HG02938 (cell line): ENCODE measurements at regions not wholly inside any gene's neighbourhood (a gene's known extent, or its start where the extent isn't known, plus 50 kb on each side); places are given as distances from the start of the nearest gene placed in this dataset.
"Not testable (repeated sequence)": the region's sequence is repeated elsewhere in the genome, so short reads cannot be mapped to it uniquely, and the experiment has no call there.

Experiments
- ATAC-seq: cut with Tn5 transposase; IDR thresholded peaks from one replicate; pipeline ENCODE4 v1.9.1; 2021; ENCODE audit warnings: mild to moderate bottlenecking, moderate library complexity; ENCODE audit not compliant: unreplicated experiment

DNA sequence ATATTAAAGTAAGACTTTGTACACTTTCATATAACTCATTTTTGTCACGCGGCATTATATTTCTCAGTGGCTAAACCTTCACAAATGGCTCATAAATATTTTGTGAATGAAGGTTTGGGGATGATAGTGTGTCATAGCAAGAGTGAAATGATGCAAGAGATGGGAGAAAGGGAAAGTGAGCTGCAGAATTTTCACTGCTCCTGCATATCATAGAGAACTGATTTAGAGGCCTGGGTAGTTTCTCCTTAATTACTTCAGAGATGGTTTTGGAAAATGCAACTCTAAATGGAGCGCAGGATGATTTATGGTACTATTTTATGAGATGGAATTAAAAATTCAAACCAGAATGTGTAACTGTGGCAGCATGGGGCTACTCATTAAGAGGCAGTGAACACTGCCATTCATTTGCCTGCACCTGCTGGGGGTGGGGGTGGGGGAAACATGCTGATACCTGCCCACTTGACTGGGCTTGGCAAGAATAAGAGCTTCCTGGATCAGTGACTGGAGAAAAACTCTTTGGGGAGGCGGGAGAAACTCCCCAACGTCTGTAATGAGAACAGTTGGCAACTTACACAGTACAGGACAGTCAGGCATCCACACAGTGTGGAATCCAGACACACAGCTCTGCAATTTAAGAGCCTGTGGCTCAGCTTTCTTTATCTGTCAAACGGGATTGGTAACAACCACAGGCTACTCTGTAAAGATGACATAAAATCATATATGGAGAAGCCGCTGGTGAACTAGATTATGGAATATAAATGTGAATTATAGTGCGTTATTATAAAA, 941.9 kb downstream of the SLC4A3 start:
- no peak for ATAC-seq

DNA sequence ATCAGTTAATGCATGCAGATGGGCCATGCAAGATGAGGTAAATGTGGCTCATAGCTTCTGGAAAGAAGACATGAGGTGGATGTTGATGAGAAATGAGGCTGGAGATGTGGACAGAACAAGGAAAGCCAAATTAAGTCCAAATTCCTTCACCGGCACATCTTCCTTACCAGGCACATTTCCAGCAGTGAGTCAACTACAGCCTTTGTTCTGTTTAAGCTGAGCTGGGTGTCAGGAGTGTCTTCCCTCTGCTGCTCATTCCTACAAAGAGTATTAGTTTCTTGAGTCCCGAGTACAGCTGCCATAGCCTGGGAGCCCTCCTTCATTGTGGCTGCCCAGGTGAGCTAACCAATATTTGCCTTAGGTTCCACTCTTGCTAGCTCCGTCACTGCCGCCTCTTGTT, 945.0 kb downstream of the SLC4A3 start:
- ATAC-seq: no peak

DNA sequence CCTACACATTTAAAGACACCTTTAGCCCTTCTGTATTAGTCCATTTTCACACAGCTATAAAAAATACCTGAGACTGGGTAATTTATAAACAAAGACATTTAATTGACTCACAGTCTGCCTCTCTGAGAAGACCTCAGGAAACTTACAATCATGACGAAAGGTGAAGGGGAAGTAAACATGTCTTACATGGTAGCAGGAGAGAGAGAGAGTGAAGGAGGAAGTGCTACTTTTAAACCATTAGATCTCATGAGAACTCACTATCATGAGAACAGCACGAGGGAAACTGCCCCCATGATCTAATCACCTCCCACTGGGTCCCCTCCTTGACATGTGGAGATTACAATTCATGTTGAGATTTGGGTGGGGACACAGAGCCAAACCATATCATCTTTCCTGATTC, 946.6 kb downstream of the SLC4A3 start:
- no peak for ATAC-seq

DNA sequence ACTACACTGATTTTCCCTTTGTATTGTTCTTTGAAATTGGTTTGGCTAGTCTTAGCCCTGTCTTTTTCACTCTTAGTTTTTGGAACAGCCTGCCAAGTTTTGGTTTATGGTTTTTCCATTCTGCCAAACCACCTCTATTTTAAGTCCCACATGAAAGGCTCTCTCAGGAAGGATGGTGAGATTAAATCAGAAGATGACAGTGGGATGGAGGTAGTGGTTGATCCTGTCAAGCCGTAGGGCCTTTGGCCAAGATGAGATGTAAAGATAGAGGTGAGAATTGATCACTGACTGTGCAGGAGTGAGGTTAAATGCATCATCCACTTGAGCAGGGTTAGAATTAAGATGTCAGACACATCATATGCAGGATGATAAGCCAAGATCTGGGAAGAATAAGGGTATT, 948.5 kb downstream of the SLC4A3 start:
- no peak for ATAC-seq

DNA sequence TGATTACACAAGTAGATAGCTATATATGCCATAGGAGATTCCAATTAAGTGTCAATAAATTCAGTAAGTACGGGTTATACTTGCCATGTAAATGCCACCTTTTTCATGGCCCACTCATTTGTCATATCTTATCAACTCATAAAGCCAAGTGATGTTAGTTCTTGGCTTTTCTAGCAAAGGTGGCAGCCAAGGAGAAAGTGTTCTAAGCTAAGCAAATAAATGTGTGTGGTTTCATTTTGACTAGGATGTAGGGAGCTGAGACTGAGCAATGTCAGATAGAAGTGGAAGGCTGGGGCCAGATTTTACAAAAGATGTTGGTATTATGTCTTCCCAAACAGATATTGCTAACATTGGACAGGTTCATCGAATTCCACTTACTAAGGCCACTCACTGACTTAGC, 952.0 kb downstream of the SLC4A3 start:
- ATAC-seq: no peak

DNA sequence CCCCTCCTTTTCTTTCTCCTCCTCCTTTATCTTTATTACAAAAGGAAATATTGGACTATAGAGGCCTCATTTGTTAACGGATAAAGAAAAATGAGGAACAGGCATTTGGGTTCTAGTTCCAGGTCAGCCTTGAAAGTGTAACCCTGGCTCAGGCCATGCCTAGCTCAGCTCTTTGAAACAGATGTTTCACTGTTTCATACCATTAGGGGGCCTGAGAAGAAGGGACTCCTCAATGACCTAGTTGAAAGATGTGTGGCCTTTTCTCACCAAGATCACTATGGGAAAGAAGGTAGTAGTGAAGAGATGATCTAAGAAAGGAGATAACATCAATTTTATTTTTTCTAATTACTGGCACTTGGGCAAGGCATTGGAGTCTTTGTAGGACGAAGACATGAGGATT, 952.7 kb downstream of the SLC4A3 start:
- no peak for ATAC-seq

DNA sequence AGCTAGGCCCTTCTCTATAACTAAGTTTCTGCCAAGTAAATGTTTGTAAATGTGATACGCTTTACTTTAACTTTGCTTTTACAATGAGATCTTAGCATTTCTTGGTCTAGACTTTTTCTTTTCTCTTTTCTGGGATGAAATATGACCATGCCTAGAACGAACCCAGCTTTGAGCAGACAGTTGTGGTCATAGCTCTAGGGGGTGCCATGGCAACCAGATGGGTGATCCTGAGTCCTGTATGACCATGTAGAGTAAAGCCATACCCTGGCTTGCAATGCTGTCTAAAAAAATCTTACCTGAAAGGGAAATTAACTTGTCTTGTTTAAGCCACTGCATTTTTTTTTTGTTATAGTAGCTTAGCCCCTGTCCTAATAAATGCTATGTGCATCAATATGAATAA, 956.3 kb downstream of the SLC4A3 start:
- ATAC-seq: no peak

DNA sequence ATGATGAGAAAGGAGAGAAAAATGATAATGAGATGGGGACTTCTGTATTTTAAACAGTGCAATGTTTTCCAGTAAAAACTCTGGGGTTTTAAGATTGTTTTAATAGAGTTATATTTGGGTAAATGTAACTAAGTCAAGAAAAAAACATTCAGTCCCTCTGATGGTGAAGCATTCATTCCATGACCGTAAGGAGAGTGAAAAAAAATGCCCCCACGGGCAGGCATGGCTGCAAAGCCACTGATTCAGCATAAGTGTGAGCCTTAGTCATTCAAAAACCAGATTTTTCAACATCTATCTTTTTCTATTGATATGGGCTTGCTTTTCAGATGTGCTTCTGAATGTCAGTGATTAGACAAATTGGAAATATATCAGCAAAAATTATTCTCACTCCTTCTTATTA, 957.8 kb downstream of the SLC4A3 start:
- ATAC-seq: no peak

DNA sequence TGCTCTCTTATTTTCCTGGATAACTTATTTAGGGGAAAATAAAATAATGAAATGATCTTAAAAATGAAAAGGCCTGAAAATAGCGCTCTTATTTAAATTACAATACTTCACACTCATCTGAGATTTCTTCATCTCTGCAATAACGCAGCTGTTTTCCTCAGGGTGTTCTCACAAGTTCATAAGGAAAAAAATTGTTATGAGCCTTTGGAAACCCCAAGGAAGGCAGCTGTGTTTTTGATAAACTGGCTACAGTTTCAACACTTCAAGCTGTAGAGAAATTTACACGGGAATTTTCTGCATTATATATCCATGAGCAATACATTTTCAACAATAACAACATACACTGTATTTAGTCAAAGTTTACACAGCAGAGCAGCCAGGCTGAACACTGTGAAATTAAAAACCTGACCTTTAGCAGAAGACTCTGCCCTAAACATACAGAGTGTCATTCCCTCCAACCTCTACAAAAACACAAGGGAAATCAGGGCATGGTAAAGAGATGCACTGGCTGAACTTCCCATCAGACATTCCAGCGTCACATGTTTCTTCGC, 959.6 kb downstream of the SLC4A3 start:
- no peak for ATAC-seq

DNA sequence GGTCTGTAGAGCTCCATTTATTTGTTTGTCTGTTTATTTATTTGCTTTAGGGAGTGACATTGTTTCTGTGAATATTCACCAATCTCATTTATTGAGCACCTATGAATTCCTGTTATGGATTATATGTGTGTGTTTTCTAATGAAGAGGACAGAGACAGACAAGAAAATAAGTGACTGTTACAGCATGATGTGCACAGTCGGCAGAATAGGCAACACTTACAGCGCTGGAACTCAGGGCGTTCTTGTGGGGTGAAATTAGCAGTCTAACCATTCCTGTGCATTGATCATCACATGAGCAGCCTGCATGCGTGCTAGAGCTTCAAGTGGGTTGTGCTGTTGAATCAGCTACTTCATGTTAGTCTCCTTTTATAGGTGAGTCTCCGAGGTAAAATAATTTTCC, 960.7 kb downstream of the SLC4A3 start:
- ATAC-seq: no peak

DNA sequence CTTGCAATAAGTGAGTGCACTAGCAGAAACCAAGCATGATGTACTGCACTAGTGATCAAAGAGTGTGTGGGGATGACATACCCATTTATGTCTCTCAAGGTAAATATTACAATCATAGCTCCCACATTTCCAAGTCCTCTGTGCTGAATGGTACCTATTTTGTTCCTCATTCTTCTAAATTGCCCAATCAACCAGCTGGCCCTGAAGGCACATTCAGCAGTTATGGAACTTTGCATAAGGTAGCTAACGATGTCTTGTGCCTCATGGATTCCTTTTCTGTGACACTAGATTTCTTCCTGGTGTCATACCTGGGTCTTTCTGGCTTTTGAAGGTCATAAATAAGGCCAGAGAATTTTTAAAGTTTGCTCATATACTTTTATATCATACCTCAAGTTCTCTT, 963.0 kb downstream of the SLC4A3 start:
- no peak for ATAC-seq

DNA sequence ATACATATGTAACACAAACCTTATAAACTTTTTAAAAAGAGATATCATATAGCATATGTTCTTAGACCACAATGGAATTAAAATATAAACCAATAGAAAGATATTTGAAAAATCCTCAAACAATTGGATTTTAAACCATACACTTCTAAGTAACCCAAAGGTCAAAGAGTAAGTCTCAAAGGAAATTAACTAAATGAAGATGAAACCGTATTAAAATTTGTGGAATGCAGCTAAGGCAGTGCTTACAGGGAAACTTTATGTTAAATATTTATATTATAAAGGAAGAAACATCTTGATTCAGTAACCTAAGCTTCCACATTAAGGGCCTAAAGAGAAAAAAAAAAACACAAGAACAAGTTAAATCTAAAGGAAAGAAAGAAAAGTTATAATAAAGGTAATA, 966.1 kb downstream of the SLC4A3 start:
- ATAC-seq: no peak

DNA sequence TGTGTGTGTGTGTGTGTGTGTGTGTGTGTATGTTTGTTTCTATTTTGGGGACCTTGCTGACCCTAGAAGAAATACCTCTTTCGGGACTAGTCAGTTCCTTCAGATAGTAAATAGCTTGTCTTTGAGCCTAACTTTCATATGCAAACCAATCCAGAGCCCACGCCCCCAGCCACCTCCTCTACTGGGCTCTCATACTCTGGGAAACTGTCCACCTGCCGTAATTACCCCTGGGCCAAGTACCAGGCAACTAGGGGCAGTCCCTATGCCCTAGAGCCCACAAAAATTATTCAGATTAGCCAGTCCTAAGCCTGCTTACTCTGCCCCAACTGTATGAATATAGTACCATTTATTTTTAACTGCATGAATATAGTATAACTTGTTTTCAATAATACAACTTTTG, 970.4 kb downstream of the EPHA4 start:
- no peak for ATAC-seq

DNA sequence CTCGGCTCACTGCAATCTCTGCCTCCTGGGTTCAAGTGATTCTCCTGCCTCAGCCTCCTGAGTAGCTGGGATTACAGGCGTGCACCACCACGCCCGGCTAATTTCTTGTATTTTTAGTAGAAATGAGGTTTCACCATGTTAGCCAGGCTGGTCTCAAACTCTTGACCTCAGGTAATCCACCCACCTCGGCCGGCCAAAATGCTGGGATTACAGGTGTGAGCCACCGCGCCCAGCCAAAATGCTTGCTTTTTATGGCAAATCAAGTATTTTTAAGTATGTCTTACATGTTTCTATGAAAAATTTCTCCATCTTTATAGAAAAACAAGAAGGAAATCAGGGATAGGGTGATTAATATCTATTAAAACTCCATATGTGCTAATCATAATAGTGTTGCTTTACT, 959.1 kb downstream of the EPHA4 start:
- ATAC-seq: not testable (repeated sequence)

DNA sequence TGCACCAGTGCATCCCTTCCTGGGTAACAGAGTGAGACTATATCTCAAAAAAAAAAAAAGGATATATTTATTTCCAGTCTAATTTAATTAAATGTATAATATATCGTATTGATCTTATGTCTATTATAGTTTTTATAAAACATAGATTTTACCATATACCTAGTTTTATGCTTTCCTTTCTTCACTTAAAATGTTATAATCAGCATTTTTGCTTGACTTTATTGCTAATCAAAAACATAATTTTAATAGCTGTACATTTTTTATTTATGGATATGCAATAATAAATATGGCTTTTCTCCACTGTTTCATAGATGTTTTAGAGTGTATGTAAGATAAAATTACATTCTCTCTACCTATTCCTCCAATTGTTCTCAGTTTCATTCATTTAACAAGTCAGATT, 958.0 kb downstream of the EPHA4 start:
- no peak for ATAC-seq

DNA sequence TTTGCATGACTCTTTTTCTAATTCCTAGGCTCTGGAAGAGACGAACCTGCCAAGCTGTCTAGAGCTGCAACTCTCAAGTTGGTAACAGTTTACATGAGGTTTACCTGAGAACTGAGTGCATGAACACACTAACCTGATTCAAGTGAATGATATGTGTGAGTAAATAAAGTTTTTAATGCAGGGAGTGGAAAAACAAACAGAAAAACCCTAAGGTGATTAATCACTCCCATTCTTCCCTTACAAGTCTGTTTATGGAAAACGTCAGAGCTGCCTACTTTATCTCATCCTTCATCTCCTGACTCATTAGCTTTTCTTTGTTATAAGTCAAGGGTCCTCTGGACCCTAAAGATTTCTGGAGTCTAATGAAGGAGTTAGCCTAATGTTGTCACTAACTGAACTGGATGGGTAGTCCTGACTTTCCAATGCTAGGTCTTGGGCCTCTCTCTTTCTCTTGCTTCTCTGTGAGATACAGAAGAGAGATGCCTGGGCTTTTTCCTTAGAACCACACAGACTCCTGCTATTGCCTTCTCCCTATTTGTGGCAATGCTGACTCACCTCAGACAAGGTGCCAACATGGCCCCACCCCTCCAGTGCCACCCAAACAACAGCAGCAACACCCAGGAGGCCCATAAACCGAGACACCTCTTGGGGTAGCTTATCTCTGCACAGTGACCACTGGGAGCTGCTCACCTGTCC, 952.4 kb downstream of the EPHA4 start:
- ATAC-seq: no peak

DNA sequence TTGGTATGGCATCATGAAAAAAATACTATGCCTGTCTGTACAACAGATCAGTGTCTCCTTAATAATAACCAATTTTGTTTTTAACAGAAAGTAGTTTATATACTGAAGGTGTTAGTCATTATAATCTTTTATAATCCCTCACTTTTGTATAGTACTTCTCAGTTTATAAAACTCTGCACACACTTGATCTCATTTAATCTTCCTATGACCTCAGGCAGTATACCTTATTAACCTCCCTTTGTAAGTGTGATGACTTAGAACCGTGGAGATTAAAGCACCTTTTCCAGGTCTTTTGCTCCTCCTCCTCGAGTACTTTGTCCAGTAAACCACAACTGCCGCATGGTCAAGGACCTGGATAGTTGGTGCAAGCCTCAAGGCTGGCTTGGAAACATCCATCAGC, 945.5 kb downstream of the EPHA4 start:
- no peak for ATAC-seq

DNA sequence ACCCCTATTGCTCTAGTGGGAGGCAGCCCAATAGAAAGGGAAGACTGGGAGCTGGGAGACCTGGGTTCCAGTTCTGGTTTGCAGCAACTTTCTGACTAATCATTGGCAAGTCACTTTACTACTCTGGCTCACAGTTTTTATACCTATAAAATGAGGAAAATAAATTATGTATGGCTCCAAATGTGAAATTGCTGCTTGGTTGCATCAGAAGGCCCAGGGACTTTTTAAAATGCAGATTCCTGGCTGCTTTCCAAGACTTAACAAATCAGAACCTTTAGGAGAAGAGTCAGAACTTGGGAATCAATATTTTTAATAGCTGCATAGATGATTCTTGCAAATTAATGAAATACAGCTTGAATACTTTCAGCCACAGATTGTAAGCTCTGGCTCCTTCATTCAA, 943.9 kb downstream of the EPHA4 start:
- no peak for ATAC-seq

DNA sequence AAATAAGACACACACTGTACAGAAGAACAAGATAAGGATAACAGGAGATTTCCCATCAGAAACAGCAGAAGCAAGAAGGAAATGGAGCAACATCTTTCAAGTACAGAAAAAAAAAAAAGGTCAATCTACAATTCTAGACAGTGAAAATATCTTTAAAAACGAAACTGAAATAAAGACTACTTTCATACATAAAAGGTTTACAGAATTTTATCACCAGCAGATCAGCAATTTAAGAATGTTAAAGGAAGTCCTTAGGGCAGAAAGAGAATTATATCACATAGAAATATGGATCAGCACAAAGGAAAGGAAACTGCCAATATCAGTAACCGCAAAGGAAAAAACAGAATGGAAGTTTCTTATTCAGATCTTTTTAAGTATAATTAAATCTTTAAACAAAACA, 931.0 kb downstream of the EPHA4 start:
- ATAC-seq: no peak

DNA sequence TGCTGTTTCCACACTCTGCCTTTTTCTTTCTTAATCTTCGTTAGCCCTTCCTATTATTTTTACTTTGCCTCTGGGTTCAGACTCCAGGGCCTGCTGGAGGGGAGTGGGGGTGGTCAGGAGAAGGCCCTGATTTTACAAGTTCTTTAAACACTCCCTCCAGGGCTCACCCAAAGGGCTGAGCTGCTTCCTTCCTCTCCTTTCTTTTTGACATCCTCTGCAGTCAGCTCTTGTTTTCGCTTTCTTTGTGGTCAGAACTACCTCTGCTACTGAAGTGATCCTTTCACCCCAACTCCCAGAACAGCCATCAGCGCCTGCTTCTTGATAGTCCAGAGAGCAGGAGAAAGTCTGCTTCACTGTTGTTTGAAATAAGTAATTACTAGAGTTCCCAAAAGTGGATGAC, 925.7 kb downstream of the EPHA4 start:
- no peak for ATAC-seq

DNA sequence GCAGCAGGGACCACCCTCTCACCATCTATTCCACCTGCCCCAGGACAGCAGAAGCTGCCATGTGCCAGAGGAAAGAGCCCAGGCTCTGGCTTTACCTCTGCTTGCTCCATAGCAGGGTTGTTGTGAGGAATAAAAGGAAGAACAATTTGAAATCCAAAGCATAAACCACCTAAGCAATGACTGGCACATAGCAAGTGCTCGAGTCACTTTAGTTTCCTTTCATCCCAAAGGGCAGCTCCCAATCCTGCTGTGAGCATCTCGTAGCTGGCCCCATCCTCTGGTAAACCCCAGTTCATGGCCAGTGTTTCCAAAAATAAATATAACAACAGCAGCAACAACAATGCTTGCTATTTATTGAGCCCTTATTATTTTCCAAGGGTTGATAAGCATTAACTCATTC, 923.5 kb downstream of the EPHA4 start:
- no peak for ATAC-seq

DNA sequence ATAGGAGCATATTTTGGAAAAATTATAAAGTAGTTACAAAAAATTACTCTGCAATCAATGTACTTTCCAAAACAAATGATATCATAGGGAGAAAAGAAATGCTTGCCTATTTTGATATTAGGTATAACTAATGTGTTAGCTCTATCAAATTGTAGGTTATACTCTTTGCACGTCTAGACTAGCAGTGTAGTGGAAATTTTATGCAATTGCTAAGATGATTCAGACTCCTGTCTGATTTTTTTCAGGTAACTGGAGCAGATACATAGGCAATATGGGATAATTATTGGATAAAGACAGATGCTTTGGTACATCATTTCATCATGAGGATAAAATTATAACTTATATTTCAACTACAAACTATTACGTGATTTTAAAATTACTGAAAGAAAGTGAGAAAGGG, 918.3 kb downstream of the EPHA4 start:
- ATAC-seq: no peak
